ENCODE measurements at regions not wholly inside any gene's neighbourhood (a gene's known extent, or its start where the extent isn't known, plus 50 kb on each side); places are given as distances from the start of the nearest gene placed in this dataset.

GRCh38 chr2:8437228-8437948, 244.5 kb upstream of the ID2 start:
- Mint-ChIP-seq H3K9me3 (ENCODE audit: unreplicated experiment) (peaks cover 2% of the 10 kb centered on the region), H3K4me3 (ENCODE audit: unreplicated experiment) (no peak overlapping the region), H3K4me1 (ENCODE audit: low read depth, unreplicated experiment) (no peaks in the 10 kb centered on the region), H3K36me3 (ENCODE audit: unreplicated experiment) (no peaks in the 10 kb centered on the region), H3K27ac (ENCODE audit: unreplicated experiment) (no peak overlapping the region), H3K27me3 (ENCODE audit: unreplicated experiment) (no peaks in the 10 kb centered on the region)
- no peak for DNase-seq
- TF ChIP-seq CTCF (IDR thresholded peaks at IDR 0.05; ENCODE audit: partially characterized antibody, unreplicated experiment) = no peak

- Mint-ChIP-seq H3K9me3 (ENCODE audit: unreplicated experiment) (peaks cover 2% of the 10 kb centered on the region), H3K27ac (ENCODE audit: unreplicated experiment) (no peak overlapping the region), H3K4me3 (ENCODE audit: unreplicated experiment) (no peak overlapping the region), H3K27me3 (ENCODE audit: unreplicated experiment) (no peaks in the 10 kb centered on the region), H3K36me3 (ENCODE audit: unreplicated experiment) (no peaks in the 10 kb centered on the region), H3K4me1 (ENCODE audit: low read depth, unreplicated experiment) (no peaks in the 10 kb centered on the region)
- DNase-seq = no peak
- TF ChIP-seq CTCF (IDR thresholded peaks at IDR 0.05; ENCODE audit: partially characterized antibody, unreplicated experiment) = no peak
These were observed 243.9 kb upstream of the ID2 start for GRCh38 chr2:8437949-8438400.

- Mint-ChIP-seq H3K4me3 (ENCODE audit: unreplicated experiment) (no peak overlapping the region), H3K27ac (ENCODE audit: unreplicated experiment) (no peak overlapping the region), H3K4me1 (ENCODE audit: low read depth, unreplicated experiment) (no peaks in the 10 kb centered on the region), H3K36me3 (ENCODE audit: unreplicated experiment) (no peaks in the 10 kb centered on the region), H3K27me3 (ENCODE audit: unreplicated experiment) (no peaks in the 10 kb centered on the region), H3K9me3 (ENCODE audit: unreplicated experiment) (peaks cover 2% of the 10 kb centered on the region)
- DNase-seq = no peak
- no peak for TF ChIP-seq CTCF (IDR thresholded peaks at IDR 0.05; ENCODE audit: partially characterized antibody, unreplicated experiment)
These were observed 243.4 kb upstream of the ID2 start for GRCh38 chr2:8438476-8438875.

GRCh38 chr2:8438996-8439395, 242.9 kb upstream of the ID2 start:
- H3K27me3 Mint-ChIP-seq (ENCODE audit: unreplicated experiment) = no peaks in the 10 kb centered on the region
- no peaks in the 10 kb centered on the region for H3K36me3 Mint-ChIP-seq (ENCODE audit: unreplicated experiment)
- no peaks in the 10 kb centered on the region for H3K4me1 Mint-ChIP-seq (ENCODE audit: low read depth, unreplicated experiment)
- no peak for TF ChIP-seq CTCF (IDR thresholded peaks at IDR 0.05; ENCODE audit: partially characterized antibody, unreplicated experiment)
- H3K4me3 Mint-ChIP-seq (ENCODE audit: unreplicated experiment) = no peak overlapping the region
- H3K27ac Mint-ChIP-seq (ENCODE audit: unreplicated experiment) = no peak overlapping the region
- H3K9me3 Mint-ChIP-seq (ENCODE audit: unreplicated experiment) = peaks cover 2% of the 10 kb centered on the region
- no peak for DNase-seq

- peaks cover 2% of the 10 kb centered on the region for H3K9me3 Mint-ChIP-seq (ENCODE audit: unreplicated experiment)
- no peak for DNase-seq
- no peaks in the 10 kb centered on the region for H3K4me1 Mint-ChIP-seq (ENCODE audit: low read depth, unreplicated experiment)
- H3K36me3 Mint-ChIP-seq (ENCODE audit: unreplicated experiment) = no peaks in the 10 kb centered on the region
- H3K27me3 Mint-ChIP-seq (ENCODE audit: unreplicated experiment) = no peaks in the 10 kb centered on the region
- no peak overlapping the region for H3K27ac Mint-ChIP-seq (ENCODE audit: unreplicated experiment)
- TF ChIP-seq CTCF (IDR thresholded peaks at IDR 0.05; ENCODE audit: partially characterized antibody, unreplicated experiment) = no peak
- H3K4me3 Mint-ChIP-seq (ENCODE audit: unreplicated experiment) = no peak overlapping the region
These were observed 241.7 kb upstream of the ID2 start for GRCh38 chr2:8440029-8440778.
